ENCODE measurements at regions not wholly inside any gene's neighbourhood (a gene's known extent, or its start where the extent isn't known, plus 50 kb on each side); places are given as distances from the start of the nearest gene placed in this dataset.

DNA sequence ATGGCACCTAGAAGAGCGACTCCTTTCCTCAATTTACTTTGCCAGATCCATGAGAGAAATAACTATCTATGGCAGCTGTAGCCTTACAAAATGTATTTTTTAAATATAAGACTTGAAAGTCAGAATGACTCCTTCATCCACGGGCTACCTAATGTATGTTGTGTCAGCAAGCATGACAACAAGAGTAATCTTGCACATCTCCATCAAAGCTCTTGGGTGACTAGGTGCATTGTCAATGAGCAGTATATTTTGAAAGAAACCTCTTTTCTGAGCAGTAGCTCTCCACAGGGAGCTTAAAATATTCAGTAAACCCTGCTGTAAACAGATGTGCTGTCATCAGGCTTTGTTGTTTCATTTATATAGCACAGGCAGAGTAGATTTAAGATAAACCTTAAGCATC lies 757.2 kb upstream of the PHF14 start:
- DNase-seq (ENCODE audit: low spot score): no peak
- intact Hi-C loops (cut with micrococcal nuclease; ENCODE audit: unreplicated experiment): no loop called here
- TF ChIP-seq EZH2 (IDR thresholded peaks at IDR 0.05; ENCODE audit: borderline replicate concordance, low read depth, low read length, poor library complexity, severe bottlenecking): no peak
- TF ChIP-seq, protein P1, sequence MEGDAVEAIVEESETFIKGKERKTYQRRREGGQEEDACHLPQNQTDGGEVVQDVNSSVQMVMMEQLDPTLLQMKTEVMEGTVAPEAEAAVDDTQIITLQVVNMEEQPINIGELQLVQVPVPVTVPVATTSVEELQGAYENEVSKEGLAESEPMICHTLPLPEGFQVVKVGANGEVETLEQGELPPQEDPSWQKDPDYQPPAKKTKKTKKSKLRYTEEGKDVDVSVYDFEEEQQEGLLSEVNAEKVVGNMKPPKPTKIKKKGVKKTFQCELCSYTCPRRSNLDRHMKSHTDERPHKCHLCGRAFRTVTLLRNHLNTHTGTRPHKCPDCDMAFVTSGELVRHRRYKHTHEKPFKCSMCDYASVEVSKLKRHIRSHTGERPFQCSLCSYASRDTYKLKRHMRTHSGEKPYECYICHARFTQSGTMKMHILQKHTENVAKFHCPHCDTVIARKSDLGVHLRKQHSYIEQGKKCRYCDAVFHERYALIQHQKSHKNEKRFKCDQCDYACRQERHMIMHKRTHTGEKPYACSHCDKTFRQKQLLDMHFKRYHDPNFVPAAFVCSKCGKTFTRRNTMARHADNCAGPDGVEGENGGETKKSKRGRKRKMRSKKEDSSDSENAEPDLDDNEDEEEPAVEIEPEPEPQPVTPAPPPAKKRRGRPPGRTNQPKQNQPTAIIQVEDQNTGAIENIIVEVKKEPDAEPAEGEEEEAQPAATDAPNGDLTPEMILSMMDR (conservative IDR thresholded peaks at IDR 0.05; ENCODE audit: low read depth, low read length): no peak
- H3K9me3 ChIP-seq (ENCODE audit: low read depth, low read length, poor library complexity, severe bottlenecking): peaks cover 10% of the 10 kb centered on the region
- no TSS peak for BruUV-seq (replicated peaks)
- H3K4me3 ChIP-seq (ENCODE audit: low read depth, low read length, poor library complexity, severe bottlenecking): no peak overlapping the region
- no peaks in the 10 kb centered on the region for H3K4me1 ChIP-seq (ENCODE audit: insufficient read depth, low read length, poor library complexity, severe bottlenecking)
- ChIA-PET POLR2A (ENCODE audit: low non-redundant PET) (no interaction called here), CTCF (no interaction called here)
- no peak overlapping the region for H3K27ac ChIP-seq (ENCODE audit: low read depth, low read length, poor library complexity, severe bottlenecking)
- H3K36me3 ChIP-seq (ENCODE audit: insufficient read depth, low read length, poor library complexity, severe bottlenecking): no peaks in the 10 kb centered on the region
- no peaks in the 10 kb centered on the region for H3K27me3 ChIP-seq (replicated peaks; ENCODE audit: insufficient read depth, low read depth, low read length, poor library complexity)

DNA sequence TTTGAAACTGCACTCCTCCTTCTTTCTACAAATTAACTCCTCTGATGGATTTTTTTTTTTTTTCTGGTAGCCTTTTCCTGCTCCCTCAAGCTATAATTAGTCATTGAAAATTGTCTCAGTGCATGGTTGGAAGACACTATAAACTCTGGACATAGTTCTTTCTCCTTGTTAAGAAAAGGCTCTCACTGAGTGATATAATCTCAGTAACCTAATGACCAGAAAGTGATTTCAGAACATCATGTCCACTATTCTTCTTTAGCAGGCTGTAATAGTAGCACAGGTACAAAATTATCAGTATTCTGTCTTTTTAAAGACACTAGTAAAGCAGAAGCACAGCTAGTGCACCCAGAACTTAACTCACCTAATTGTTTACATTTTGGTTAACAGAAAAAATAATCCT lies 752.6 kb upstream of the PHF14 start:
- Histone ChIP-seq H3K36me3 (ENCODE audit: insufficient read depth, low read length, poor library complexity, severe bottlenecking) (no peaks in the 10 kb centered on the region), H3K27me3 (replicated peaks; ENCODE audit: insufficient read depth, low read depth, low read length, poor library complexity) (no peaks in the 10 kb centered on the region), H3K4me3 (ENCODE audit: low read depth, low read length, poor library complexity, severe bottlenecking) (no peak overlapping the region), H3K9me3 (ENCODE audit: low read depth, low read length, poor library complexity, severe bottlenecking) (peaks cover 10% of the 10 kb centered on the region), H3K27ac (ENCODE audit: low read depth, low read length, poor library complexity, severe bottlenecking) (no peak overlapping the region), H3K4me1 (ENCODE audit: insufficient read depth, low read length, poor library complexity, severe bottlenecking) (no peaks in the 10 kb centered on the region)
- DNase-seq (ENCODE audit: low spot score): no peak
- ChIA-PET CTCF (no interaction called here), POLR2A (ENCODE audit: low non-redundant PET) (no interaction called here)
- BruUV-seq (replicated peaks): no TSS peak
- intact Hi-C loops (cut with micrococcal nuclease; ENCODE audit: unreplicated experiment): no loop called here
- no peak for TF ChIP-seq EZH2 (IDR thresholded peaks at IDR 0.05; ENCODE audit: borderline replicate concordance, low read depth, low read length, poor library complexity, severe bottlenecking)
- TF ChIP-seq, protein P1 (conservative IDR thresholded peaks at IDR 0.05; ENCODE audit: low read depth, low read length): no peak

DNA sequence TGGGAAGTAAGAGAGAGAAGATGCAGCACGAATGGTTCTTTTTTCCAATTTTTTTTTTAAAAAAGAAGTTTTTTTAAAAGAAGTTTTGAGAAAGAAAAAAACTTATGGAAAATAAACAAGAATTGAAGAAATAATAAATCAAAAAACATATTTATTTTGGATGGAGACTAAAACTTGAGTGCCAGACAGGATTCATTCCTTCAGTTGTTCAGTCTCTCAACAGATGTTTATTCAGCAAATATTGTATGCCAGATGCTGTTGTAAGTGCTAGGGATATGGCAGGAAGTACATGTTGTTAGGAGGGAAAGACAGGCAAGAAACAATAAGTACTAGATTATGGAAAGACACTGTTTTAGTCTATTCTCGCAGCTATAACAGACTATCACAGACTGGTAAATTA lies 750.7 kb upstream of the PHF14 start:
- intact Hi-C loops (cut with micrococcal nuclease; ENCODE audit: unreplicated experiment): no loop called here
- H3K36me3 ChIP-seq (ENCODE audit: insufficient read depth, low read length, poor library complexity, severe bottlenecking): no peaks in the 10 kb centered on the region
- H3K4me1 ChIP-seq (ENCODE audit: insufficient read depth, low read length, poor library complexity, severe bottlenecking): no peaks in the 10 kb centered on the region
- H3K27me3 ChIP-seq (replicated peaks; ENCODE audit: insufficient read depth, low read depth, low read length, poor library complexity): no peaks in the 10 kb centered on the region
- no peak for TF ChIP-seq EZH2 (IDR thresholded peaks at IDR 0.05; ENCODE audit: borderline replicate concordance, low read depth, low read length, poor library complexity, severe bottlenecking)
- TF ChIP-seq, protein P1 (conservative IDR thresholded peaks at IDR 0.05; ENCODE audit: low read depth, low read length): no peak
- no peak overlapping the region for H3K4me3 ChIP-seq (ENCODE audit: low read depth, low read length, poor library complexity, severe bottlenecking)
- no peak for DNase-seq (ENCODE audit: low spot score)
- H3K9me3 ChIP-seq (ENCODE audit: low read depth, low read length, poor library complexity, severe bottlenecking): peaks cover 10% of the 10 kb centered on the region
- ChIA-PET CTCF (no interaction called here), POLR2A (ENCODE audit: low non-redundant PET) (no interaction called here)
- no peak overlapping the region for H3K27ac ChIP-seq (ENCODE audit: low read depth, low read length, poor library complexity, severe bottlenecking)
- no TSS peak for BruUV-seq (replicated peaks)
